Endodermal cell (in vitro differentiated cells): ENCODE measurements at regions not wholly inside any gene's neighbourhood (a gene's known extent, or its start where the extent isn't known, plus 50 kb on each side); places are given as distances from the start of the nearest gene placed in this dataset.

Source experiments
- DNase-seq: peaks from one replicate; pipeline ENCODE4 v3.0.0-alpha.2; 2017
- H3K27ac ChIP-seq: 2 replicates; pipeline ENCODE4 v1.5.1; 2013; ENCODE audit warnings: mild to moderate bottlenecking, low read depth, low read length, moderate library complexity
- H3K27me3 ChIP-seq: 2 replicates; pipeline ENCODE4 v1.6.1; 2013; ENCODE audit warnings: mild to moderate bottlenecking, low read length, moderate library complexity; ENCODE audit not compliant: insufficient read depth, control insufficient read depth, poor library complexity, severe bottlenecking
- H3K36me3 ChIP-seq: 2 replicates; pipeline ENCODE4 v1.7.0; 2013; ENCODE audit warnings: mild to moderate bottlenecking, low read length, moderate library complexity; ENCODE audit not compliant: control insufficient read depth, insufficient read depth
- H3K4me1 ChIP-seq: one replicate; pipeline ENCODE4 v1.7.0; 2013; ENCODE audit warnings: low read length; ENCODE audit not compliant: control insufficient read depth, insufficient read depth
- H3K4me3 ChIP-seq: 2 replicates; pipeline ENCODE4 v1.5.1; 2013; ENCODE audit warnings: mild to moderate bottlenecking, low read length, moderate library complexity
- H3K9ac ChIP-seq: 2 replicates; pipeline ENCODE4 v1.6.1; 2013; ENCODE audit warnings: mild to moderate bottlenecking, low read length, moderate library complexity; ENCODE audit not compliant: poor library complexity, severe bottlenecking; ENCODE audit errors: extremely low read depth
- H3K9me3 ChIP-seq: 2 replicates; pipeline ENCODE4 v1.6.1; 2013; ENCODE audit warnings: mild to moderate bottlenecking, low read length, moderate library complexity; ENCODE audit not compliant: control insufficient read depth
- H3K27ac Mint-ChIP-seq: 2 replicates; pipeline ENCODE4 v1.8.0; 2020; ENCODE audit warnings: mixed read lengths
- H3K27me3 Mint-ChIP-seq: 2 replicates; pipeline ENCODE4 v1.8.0; 2021; ENCODE audit warnings: mild to moderate bottlenecking, mixed read lengths; ENCODE audit not compliant: insufficient read depth
- H3K36me3 Mint-ChIP-seq: 2 replicates; pipeline ENCODE4 v1.8.0; 2020; ENCODE audit warnings: low read depth, mixed read lengths
- H3K4me1 Mint-ChIP-seq: 2 replicates; pipeline ENCODE4 v1.8.0; 2020; ENCODE audit warnings: mixed read lengths
- H3K4me3 Mint-ChIP-seq: 2 replicates; pipeline ENCODE4 v1.8.0; 2020; ENCODE audit warnings: mild to moderate bottlenecking, moderate library complexity, mixed read lengths
- H3K9me3 Mint-ChIP-seq: 2 replicates; pipeline ENCODE4 v1.8.0; 2020; ENCODE audit warnings: mild to moderate bottlenecking, mixed read lengths
- CTCF ChIP-seq: fragments of 200-600 bp; sonication (generic); conservative IDR thresholded peaks from 2 replicates; pipeline ENCODE4 v1.5.0; 2021; ENCODE audit warnings: antibody characterized with exemption, mild to moderate bottlenecking
- WGBS, 2 experiments: methylation state at CpG; one replicate each; pipeline versions ENCODE4 v1.1.5 to v1.1.7; 2013; ENCODE audit warnings: missing lambda C conversion rate in 2 of 2, mixed read lengths in 1 of 2; ENCODE audit not compliant: insufficient coverage in 1 of 2, insufficient read length in 1 of 2; 5-methylcytosine and 5-hydroxymethylcytosine counted together

GRCh38 chr4:31974490-31975002 is 1254.4 kb downstream of the PCDH7 start:
- no peaks in the 10 kb centered on the region for H3K4me1 Mint-ChIP-seq
- H3K27me3 ChIP-seq, result no peaks in the 10 kb centered on the region
- 81 to 100% methylated on average over 1 to 2 of the region's 2 CpGs for WGBS, 2 experiments
- no peak for TF ChIP-seq CTCF
- no peak overlapping the region for H3K9ac ChIP-seq
- H3K27me3 Mint-ChIP-seq, result no peaks in the 10 kb centered on the region
- DNase-seq, result no peak
- H3K9me3 Mint-ChIP-seq, result no peaks in the 10 kb centered on the region
- H3K36me3 ChIP-seq, result no peaks in the 10 kb centered on the region
- H3K4me3 Mint-ChIP-seq, result no peak overlapping the region
- H3K9me3 ChIP-seq, result peaks cover 6% of the 10 kb centered on the region
- H3K4me3 ChIP-seq, result no peak overlapping the region
- no peaks in the 10 kb centered on the region for H3K4me1 ChIP-seq
- no peaks in the 10 kb centered on the region for H3K36me3 Mint-ChIP-seq
- no peak overlapping the region for H3K27ac ChIP-seq
- no peak overlapping the region for H3K27ac Mint-ChIP-seq

GRCh38 chr4:31979988-31980387 is 1259.8 kb downstream of the PCDH7 start:
- WGBS, 2 experiments, result 90 to 100% methylated on average over 2 of the region's 2 CpGs
- Histone ChIP-seq H3K9ac (no peak overlapping the region), H3K27me3 (no peaks in the 10 kb centered on the region), H3K36me3 (no peaks in the 10 kb centered on the region), H3K27ac (no peak overlapping the region), H3K4me3 (no peak overlapping the region), H3K9me3 (peaks cover 6% of the 10 kb centered on the region), H3K4me1 (no peaks in the 10 kb centered on the region)
- no peak overlapping the region for H3K4me3 Mint-ChIP-seq
- no peak for DNase-seq
- H3K27me3 Mint-ChIP-seq, result no peaks in the 10 kb centered on the region
- H3K4me1 Mint-ChIP-seq, result no peaks in the 10 kb centered on the region
- H3K27ac Mint-ChIP-seq, result no peak overlapping the region
- no peak for TF ChIP-seq CTCF
- no peaks in the 10 kb centered on the region for H3K36me3 Mint-ChIP-seq
- no peaks in the 10 kb centered on the region for H3K9me3 Mint-ChIP-seq

- H3K27ac Mint-ChIP-seq, result no peak overlapping the region
- Histone ChIP-seq H3K27me3 (no peaks in the 10 kb centered on the region), H3K9me3 (peaks cover 6% of the 10 kb centered on the region), H3K36me3 (no peaks in the 10 kb centered on the region), H3K9ac (no peak overlapping the region), H3K4me3 (no peak overlapping the region), H3K4me1 (no peaks in the 10 kb centered on the region), H3K27ac (no peak overlapping the region)
- H3K4me1 Mint-ChIP-seq, result no peaks in the 10 kb centered on the region
- no peak overlapping the region for H3K4me3 Mint-ChIP-seq
- 88% methylated on average over 1 of the region's 1 CpG; no CpG with 5 or more reads in 1 of the 2 experiments for WGBS, 2 experiments
- H3K27me3 Mint-ChIP-seq, result no peaks in the 10 kb centered on the region
- H3K36me3 Mint-ChIP-seq, result no peaks in the 10 kb centered on the region
- DNase-seq, result no peak
- TF ChIP-seq CTCF, result no peak
- H3K9me3 Mint-ChIP-seq, result no peaks in the 10 kb centered on the region
Observed at GRCh38 chr4:31983246-31983645, 1263.1 kb downstream of the PCDH7 start.
